GM12891 (cell line): ENCODE measurements at regions not wholly inside any gene's neighbourhood (a gene's known extent, or its start where the extent isn't known, plus 50 kb on each side); places are given as distances from the start of the nearest gene placed in this dataset.

Experiments
- POLR2A ChIP-seq: IDR thresholded peaks from 2 replicates; pipeline ENCODE4 v1.6.1; 2011; ENCODE audit warnings: low read depth, low read length, control low read depth
- POLR2AphosphoS5 ChIP-seq: IDR thresholded peaks from 2 replicates; pipeline ENCODE4 v1.6.1; 2011; ENCODE audit warnings: low read depth, low read length, control low read depth

DNA sequence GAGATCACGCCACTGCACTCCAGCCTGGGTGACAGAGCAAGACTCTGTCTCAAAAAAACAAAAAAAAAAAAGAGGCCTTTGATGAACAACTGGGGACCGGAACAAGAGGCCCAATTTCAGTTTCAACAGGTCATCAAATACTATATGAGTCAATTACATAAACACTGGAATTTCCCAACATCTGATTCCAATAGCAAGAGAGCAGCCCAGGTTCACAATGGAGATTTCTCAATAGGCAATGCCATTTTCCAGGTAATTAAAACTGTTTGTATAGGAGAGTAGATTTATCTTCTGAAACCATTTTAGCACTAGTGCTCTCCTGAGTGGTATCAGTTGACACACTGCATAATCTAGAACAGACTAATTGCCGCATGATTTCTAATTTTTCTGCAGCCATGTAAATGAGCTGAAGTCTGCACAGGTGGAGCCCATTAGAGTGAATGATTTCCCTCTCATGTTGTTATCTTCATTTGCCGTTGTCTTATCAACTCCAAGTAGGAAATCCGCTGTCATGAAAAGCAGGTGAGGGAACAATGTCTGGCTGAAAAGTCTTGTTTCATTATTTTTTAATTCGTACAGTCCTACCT, 264.1 kb upstream of the MEIS1 start:
- TF ChIP-seq POLR2A (no peak), POLR2AphosphoS5 (no peak)
